22Rv1 (cell line): ENCODE measurements at regions not wholly inside any gene's neighbourhood (a gene's known extent, or its start where the extent isn't known, plus 50 kb on each side); places are given as distances from the start of the nearest gene placed in this dataset.

Experiments
- H3K27ac ChIP-seq: fragments of 450-650 bp; 2 replicates; pipeline ENCODE4 v1.5.1; 2017
- CTCF ChIP-seq: fragments of 450-650 bp; IDR thresholded peaks from 2 replicates; pipeline ENCODE4 v1.5.1; 2017; ENCODE audit warnings: mild to moderate bottlenecking
- ZFX ChIP-seq: fragments of 450-650 bp; IDR thresholded peaks from 2 replicates; pipeline ENCODE4 v1.6.1; 2017; ENCODE audit warnings: antibody characterized with exemption, borderline replicate concordance

- TF ChIP-seq CTCF (no peak), ZFX (no peak)
- H3K27ac ChIP-seq, result no peak overlapping the region
Measured at GRCh38 chr2:215796140-215796855, 217.1 kb downstream of the MREG start.

GRCh38 chr2:215794829-215795546 lies 218.4 kb downstream of the MREG start:
- H3K27ac ChIP-seq, result no peak overlapping the region
- TF ChIP-seq CTCF, result no peak
- TF ChIP-seq ZFX, result no peak

GRCh38 chr2:215793747-215794595 lies 219.4 kb downstream of the MREG start:
- no peak overlapping the region for H3K27ac ChIP-seq

GRCh38 chr2:215791481-215791937 lies 221.8 kb downstream of the MREG start:
- no peak for TF ChIP-seq ZFX
- no peak for TF ChIP-seq CTCF
- no peak overlapping the region for H3K27ac ChIP-seq

More at GRCh38 chr2:215793747-215794595, 219.4 kb downstream of the MREG start:
- TF ChIP-seq ZFX (no peak), CTCF (no peak)

GRCh38 chr2:215790523-215791421 lies 222.6 kb downstream of the MREG start:
- no peak overlapping the region for H3K27ac ChIP-seq
- TF ChIP-seq ZFX, result no peak
- TF ChIP-seq CTCF, result no peak

GRCh38 chr2:215787565-215788178 lies 225.7 kb downstream of the MREG start:
- no peak overlapping the region for H3K27ac ChIP-seq
- TF ChIP-seq CTCF (no peak), ZFX (no peak)
